Fibroblast of the aortic adventitia (primary cell): ENCODE measurements at regions not wholly inside any gene's neighbourhood (a gene's known extent, or its start where the extent isn't known, plus 50 kb on each side); places are given as distances from the start of the nearest gene placed in this dataset.

ENCODE experiments used
- DNase-seq: peaks from one replicate; pipeline ENCODE4 v3.0.0-alpha.2; 2010; ENCODE audit warnings: low read depth
- H3K4me3 ChIP-seq: 2 replicates; pipeline ENCODE4 v1.5.1; 2011; ENCODE audit warnings: low read depth, mild to moderate bottlenecking, control low read depth, low read length, moderate library complexity
- CTCF ChIP-seq: IDR thresholded peaks from 2 replicates; pipeline ENCODE4 v1.5.1; 2011; ENCODE audit warnings: mild to moderate bottlenecking, low read length, control low read depth, inconsistent platforms; ENCODE audit not compliant: insufficient read depth

- no peak overlapping the region for H3K4me3 ChIP-seq
- TF ChIP-seq CTCF = no peak
- no peak for DNase-seq
Measured at GRCh38 chr6:167448378-167448777, 123.5 kb downstream of the TTLL2 start.

GRCh38 chr6:167449094-167449861 is 124.4 kb downstream of the TTLL2 start:
- no peak overlapping the region for H3K4me3 ChIP-seq
- DNase-seq = no peak
- no peak for TF ChIP-seq CTCF

- no peak for TF ChIP-seq CTCF
- H3K4me3 ChIP-seq = no peak overlapping the region
- no peak for DNase-seq
Measured at GRCh38 chr6:167450626-167451025, 125.7 kb downstream of the TTLL2 start.

- TF ChIP-seq CTCF = no peak
- DNase-seq = no peak
- H3K4me3 ChIP-seq = no peak overlapping the region
Measured at GRCh38 chr6:167452338-167453081, 127.6 kb downstream of the TTLL2 start.

- no peak for TF ChIP-seq CTCF
- no peak overlapping the region for H3K4me3 ChIP-seq
- no peak for DNase-seq
Measured at GRCh38 chr6:167453082-167453446, 128.2 kb downstream of the TTLL2 start.

GRCh38 chr6:167454003-167454402 is 129.1 kb downstream of the TTLL2 start:
- no peak overlapping the region for H3K4me3 ChIP-seq
- no peak for TF ChIP-seq CTCF
- no peak for DNase-seq
